HG02973 (cell line): ENCODE measurements at regions not wholly inside any gene's neighbourhood (a gene's known extent, or its start where the extent isn't known, plus 50 kb on each side); places are given as distances from the start of the nearest gene placed in this dataset.
"Not testable (repeated sequence)": the region's sequence is repeated elsewhere in the genome, so short reads cannot be mapped to it uniquely, and the experiment has no call there.

Source experiments
- ATAC-seq: cut with Tn5 transposase; IDR thresholded peaks from one replicate; pipeline ENCODE4 v1.9.1; 2021; ENCODE audit warnings: moderate library complexity; ENCODE audit not compliant: unreplicated experiment

GRCh38 chr9:27800692-27801370, 227.6 kb upstream of the C9orf72 start:
- ATAC-seq, result no peak

DNA sequence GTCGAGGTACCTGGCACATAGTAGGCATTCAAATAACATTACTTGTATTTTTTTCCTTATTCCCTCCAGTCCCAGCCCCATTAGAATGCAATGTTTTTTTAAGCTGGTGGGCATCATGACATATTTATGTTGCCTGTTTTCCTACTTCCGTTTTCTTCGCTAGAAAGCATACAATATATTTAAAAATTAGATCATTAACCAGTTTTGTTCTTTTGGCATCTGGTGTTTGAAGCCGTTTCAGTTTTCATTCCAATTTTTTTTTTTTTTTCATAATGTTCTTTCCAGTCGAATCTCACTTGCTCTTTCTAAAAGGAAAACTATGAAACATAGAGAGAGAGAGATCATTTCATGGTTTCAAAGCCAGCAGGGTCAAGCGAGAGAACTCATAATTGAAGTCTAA, 228.3 kb upstream of the C9orf72 start:
- ATAC-seq, result no peak

DNA sequence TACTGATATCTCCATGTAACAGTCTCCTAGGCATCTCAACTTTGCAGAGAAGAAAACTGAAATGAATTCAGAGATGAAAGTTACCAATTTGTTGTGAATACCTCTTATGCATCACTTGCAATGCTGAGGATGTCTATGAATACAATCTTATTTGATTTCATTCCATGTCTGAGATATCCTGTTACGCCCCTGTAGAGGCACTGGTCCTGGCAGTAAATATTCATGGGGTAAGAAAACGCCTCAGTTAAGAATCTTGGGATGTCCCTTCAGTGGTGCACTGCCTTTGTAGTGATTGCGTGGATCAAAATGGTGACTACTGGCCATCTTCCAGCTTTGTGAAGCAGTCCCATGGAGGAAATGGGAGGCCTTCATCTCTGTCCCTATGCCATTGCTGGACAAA, 229.1 kb upstream of the C9orf72 start:
- no peak for ATAC-seq

- no peak for ATAC-seq
These were observed 235.6 kb upstream of the C9orf72 start for GRCh38 chr9:27808864-27809263.

DNA sequence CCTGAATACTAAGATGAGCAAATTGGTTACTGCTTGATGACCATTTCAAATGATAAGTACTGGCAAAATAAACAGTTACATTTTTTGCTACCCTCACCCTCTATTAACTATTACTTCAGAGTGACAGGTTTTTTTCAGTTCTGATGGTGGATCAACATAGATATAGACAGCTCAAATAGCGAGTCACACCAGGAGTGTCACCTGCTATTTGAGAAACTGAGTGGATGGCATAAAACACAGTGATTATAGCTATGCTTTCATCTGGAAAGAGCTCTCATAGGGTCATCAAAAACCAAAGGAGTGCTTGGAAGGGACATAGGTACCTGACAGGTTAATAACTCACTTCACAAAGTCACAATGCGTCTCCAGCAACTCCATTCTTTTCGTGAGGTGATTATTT, 244.5 kb upstream of the C9orf72 start:
- ATAC-seq, result no peak

DNA sequence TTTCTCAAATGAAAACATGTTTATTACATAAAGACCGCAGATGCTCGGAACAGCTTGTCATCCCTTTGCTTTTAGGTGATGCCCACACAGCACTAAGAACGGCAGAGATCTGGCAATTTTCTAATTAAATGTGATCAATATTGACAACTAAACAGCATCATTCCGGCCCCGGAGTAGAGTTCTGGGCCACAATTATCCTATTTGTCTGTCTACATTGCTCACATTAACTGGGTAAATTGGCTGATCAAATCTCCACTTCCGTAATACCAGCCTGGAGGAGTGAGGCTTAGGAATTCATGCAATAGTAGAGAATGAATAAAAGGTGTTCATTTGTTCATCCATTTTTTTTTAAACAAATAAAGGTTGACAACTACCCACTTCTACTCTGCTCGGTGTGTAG, 245.1 kb upstream of the C9orf72 start:
- ATAC-seq, result no peak

- ATAC-seq, result no peak
These were observed 255.6 kb upstream of the C9orf72 start for GRCh38 chr9:27828908-27829307.

GRCh38 chr9:27829621-27830020, 256.3 kb upstream of the C9orf72 start:
- ATAC-seq, result no peak

GRCh38 chr9:27832108-27832507, 258.8 kb upstream of the C9orf72 start:
- ATAC-seq, result not testable (repeated sequence)

GRCh38 chr9:27835286-27835685, 262.0 kb upstream of the C9orf72 start:
- no peak for ATAC-seq

- no peak for ATAC-seq
These were observed 262.5 kb upstream of the C9orf72 start for GRCh38 chr9:27835746-27836145.

- ATAC-seq, result no peak
These were observed 263.6 kb upstream of the C9orf72 start for GRCh38 chr9:27836661-27837401.

DNA sequence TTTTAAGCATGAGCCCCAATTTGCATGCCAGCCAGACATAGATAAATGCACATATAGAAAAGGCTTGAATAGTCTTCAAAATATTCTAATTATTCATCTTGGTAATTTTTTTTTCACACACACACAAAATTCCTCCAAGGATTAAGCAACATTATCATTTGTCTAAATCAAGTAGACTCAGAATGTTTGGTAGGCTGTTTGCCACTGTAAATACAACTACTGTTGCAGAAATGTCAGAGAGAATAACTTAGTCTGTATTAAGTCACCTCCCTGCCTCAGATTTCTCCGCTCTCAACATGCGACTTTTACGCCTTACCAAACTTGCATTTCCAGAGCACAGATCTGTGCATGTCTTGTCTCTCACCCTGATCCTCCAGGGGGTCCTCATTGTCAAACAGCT, 265.6 kb upstream of the C9orf72 start:
- no peak for ATAC-seq

DNA sequence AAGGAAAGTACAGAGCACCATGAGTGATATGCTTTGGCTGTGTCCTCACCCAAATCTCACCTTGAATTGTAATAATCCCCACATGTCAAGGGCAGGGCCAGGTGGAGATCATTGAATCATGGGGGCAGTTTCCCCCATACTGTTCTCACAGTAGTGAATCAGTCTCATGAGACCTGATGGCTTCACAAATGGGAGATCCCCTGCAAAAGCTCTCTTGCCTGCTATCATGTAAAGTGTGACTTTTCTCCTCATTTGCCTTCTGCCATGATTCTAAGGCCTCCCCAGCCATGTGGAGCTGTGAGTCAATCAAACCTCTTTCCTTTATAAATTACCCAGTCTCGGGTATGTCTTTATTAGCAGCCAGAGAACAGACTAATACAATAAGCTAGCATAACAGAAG, 266.5 kb upstream of the C9orf72 start:
- not testable (repeated sequence) for ATAC-seq

DNA sequence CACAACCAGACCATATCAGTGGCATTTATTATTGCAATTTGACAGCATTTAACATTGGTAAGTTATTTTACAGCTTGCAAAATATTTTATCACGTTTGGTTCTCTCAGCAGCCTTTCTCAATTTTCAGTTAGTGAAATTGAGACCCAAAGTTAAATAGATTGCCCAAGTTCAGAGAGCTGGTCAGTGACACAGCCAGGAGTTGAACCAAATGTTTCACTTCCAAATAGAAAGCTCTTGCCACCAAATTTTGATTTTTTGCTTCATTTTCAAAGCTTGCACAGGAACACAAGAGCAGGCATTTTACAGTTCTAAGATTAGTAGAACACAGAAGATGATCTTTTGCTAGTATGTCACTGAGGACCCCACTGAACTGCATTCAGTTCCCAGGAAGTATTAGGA, 271.5 kb upstream of the C9orf72 start:
- no peak for ATAC-seq

DNA sequence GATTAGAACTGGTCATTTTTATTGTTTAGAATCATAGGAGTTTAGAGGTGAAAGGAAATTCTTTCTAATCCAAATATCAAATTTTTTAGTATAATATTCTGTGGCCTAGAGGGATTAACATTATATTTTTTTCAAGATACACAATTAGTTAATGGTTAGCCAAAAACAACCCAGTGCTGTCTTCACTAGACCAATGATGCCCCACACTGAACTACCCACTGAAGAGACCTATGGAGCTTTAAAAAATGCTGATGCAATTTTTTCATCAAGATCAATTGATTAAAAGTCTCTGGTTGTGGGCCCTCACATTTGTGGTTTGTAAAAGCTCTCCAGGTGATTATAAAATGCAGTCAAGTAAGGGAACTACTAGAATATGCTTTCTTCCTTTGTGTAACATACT, 274.1 kb upstream of the C9orf72 start:
- ATAC-seq, result no peak

- no peak for ATAC-seq
These were observed 274.5 kb upstream of the C9orf72 start for GRCh38 chr9:27847818-27848217.

DNA sequence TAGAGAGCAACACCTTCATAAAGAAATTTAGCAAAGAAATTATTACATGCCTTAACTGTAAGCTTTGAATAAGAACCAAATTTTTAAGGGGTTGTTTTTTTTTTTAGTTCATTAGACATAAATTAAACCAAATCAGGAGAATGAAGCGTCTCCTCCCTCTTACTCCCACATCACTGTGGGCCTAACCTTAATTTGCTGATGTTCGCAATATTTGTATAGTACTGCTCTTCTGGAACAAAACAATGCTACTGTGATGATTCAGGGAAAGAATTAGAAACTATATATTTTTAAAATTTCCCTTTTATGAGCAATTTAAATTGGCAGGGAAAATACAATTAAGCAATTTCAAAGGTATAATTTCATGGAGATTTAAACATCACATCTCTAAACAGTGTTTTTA, 275.0 kb upstream of the C9orf72 start:
- no peak for ATAC-seq

DNA sequence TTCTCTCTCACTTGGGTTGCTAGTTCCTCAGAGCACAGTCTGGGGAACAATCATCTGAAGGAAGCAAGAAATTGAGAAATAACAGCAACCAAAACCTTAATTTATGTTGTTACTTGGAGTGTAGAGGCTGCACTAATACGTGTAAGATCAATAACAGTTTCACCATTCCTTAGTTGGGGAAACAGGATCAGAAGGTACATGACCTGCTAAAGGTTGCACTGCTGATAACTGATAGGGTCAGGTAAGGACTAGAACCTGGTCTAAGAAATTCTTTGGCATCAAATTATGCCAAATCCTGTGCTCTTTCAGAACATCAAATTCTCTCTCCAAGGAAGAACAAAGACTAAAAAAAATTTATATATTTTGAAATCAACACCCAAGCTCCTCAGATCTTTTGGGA, 278.6 kb upstream of the C9orf72 start:
- ATAC-seq, result no peak

- ATAC-seq, result no peak
These were observed 280.2 kb upstream of the C9orf72 start for GRCh38 chr9:27853529-27853928.

DNA sequence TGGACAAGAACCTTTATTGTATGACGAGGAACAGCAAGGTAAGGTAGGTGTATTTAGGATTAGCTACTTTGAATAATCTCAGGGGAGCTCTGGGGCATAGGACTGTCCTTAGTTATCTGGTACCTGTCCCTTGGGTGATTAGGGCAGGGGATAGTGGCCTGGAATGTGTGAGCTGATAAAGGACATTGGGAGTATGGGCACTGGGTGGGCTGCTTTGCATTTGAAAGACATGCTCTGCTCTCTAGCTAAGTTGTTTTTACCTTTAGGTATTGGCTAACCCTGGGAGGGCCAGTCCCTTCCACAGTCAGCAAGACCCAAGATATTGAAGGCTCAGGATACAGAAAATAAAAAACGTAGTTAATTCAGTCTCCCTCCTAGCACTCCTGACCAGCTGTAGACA, 282.8 kb upstream of the C9orf72 start:
- no peak for ATAC-seq

DNA sequence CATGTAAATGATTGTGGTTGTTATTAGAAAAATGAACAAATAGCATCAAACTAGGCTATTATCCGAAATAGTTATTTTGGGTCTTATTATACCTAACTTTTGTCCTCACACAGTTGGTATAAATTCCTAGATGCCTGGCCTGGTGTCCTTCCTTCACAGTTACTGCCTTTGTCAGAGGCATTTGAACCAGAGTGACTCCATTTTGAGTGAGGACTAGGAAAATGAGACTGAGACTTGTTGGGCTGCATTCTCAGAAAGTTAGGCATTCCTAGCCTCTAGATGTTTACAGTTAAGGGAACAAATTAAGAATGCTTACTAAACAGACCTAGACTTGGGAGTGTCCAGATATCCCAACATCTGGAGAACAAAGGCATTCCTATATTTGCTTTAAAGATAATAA, 283.5 kb upstream of the C9orf72 start:
- ATAC-seq, result no peak

DNA sequence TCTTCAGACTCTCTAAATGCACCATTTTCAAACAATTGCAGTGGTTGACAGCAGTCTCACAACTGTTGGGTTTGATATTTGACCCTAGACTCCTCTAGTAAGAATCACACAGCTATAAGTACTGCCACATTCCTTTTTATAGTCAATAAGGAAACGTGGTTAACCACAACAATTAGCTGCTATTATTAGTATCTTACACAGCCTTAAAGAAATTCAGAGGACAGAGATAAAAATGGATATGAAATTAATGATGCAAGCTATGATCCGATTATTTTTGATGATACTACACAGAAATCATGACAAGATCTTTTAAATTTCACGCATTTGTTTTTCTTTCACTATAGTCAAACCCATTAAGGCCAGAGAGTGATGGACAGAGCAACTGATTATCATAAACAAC, 288.6 kb upstream of the C9orf72 start:
- no peak for ATAC-seq
